Uterus (tissue), 3 donors: ENCODE measurements at regions not wholly inside any gene's neighbourhood (a gene's known extent, or its start where the extent isn't known, plus 50 kb on each side); places are given as distances from the start of the nearest gene placed in this dataset.
A peak's percentile ranks its signal among the peaks of the same experiment; 100 is the strongest.

Experiments used
- DNase-seq, 2 donors: peaks; one replicate each; pipeline ENCODE4 v3.0.0-alpha.2; 2019 to 2020
- H3K27ac ChIP-seq, 2 donors: fragments of 200-600 bp; sonication (generic); 1 replicate in 1 of 2; 2 replicates in 1 of 2; pipeline ENCODE4 v1.5.1; 2016 to 2018
- H3K27me3 ChIP-seq, 2 donors: fragments of 200-600 bp; sonication (generic); one replicate each; pipeline ENCODE4 v1.5.1; 2018 to 2019; ENCODE audit warnings: control low read depth in 1 of 2
- H3K36me3 ChIP-seq, 2 donors: fragments of 200-600 bp; sonication (generic); one replicate each; pipeline ENCODE4 v1.5.1; 2019; ENCODE audit warnings: control low read depth in 1 of 2
- H3K4me1 ChIP-seq, 2 donors: fragments of 200-600 bp; sonication (generic); one replicate each; pipeline ENCODE4 v1.5.1; 2018 to 2019; ENCODE audit warnings: control low read depth in 1 of 2
- H3K4me3 ChIP-seq, 2 donors: fragments of 200-600 bp; sonication (generic); 1 replicate in 1 of 2; 2 replicates in 1 of 2; pipeline ENCODE4 v1.5.1; 2018 to 2019; ENCODE audit warnings: mild to moderate bottlenecking in 1 of 2
- H3K9me3 ChIP-seq, 2 donors: fragments of 200-600 bp; sonication (generic); one replicate each; pipeline ENCODE4 v1.5.1; 2019; ENCODE audit warnings: control low read depth in 1 of 2
- CTCF ChIP-seq, 4 experiments: fragments of 200-600 bp in 2 of 4; fragments of 450-650 bp in 2 of 4; sonication (generic) in 2 of 4; IDR thresholded peaks; one replicate each; pipeline ENCODE4 v1.5.1; 2016 to 2019; ENCODE audit warnings: antibody characterized with exemption in 4 of 4, mild to moderate bottlenecking in 2 of 4, moderate library complexity in 1 of 4
- POLR2A ChIP-seq, 2 donors: fragments of 450-650 bp; IDR thresholded peaks; one replicate each; pipeline ENCODE4 v1.6.1; 2016; ENCODE audit warnings: antibody characterized with exemption in 2 of 2, mild to moderate bottlenecking in 1 of 2, moderate library complexity in 1 of 2
- intact Hi-C: fragments of 100-400 bp; cut with DNase I; formaldehyde crosslinking; loops from one replicate; pipeline ENCODE4 v1.15.1; 2023; ENCODE audit warnings: low total_unique reads
- donor health status: DM: yes; HTN: yes; CAD: no.

GRCh38 chr7:136045992-136046391, 68.8 kb upstream of the MTPN start:
- no peaks in the 10 kb centered on the region for H3K4me1 ChIP-seq
- H3K9me3 ChIP-seq = no peaks in the 10 kb centered on the region
- H3K27me3 ChIP-seq = no peaks in the 10 kb centered on the region
- DNase-seq = no peak
- TF ChIP-seq POLR2A (IDR thresholded peaks at IDR 0.05) (no peak), CTCF (IDR thresholded peaks at IDR 0.05) (no peak)
- H3K36me3 ChIP-seq = no peaks in the 10 kb centered on the region
- no peak overlapping the region for H3K27ac ChIP-seq
- H3K4me3 ChIP-seq = no peak overlapping the region
- intact Hi-C loops = no loop called here

- no peak overlapping the region for H3K4me3 ChIP-seq
- no peaks in the 10 kb centered on the region for H3K36me3 ChIP-seq
- TF ChIP-seq CTCF (IDR thresholded peaks at IDR 0.05) (no peak), POLR2A (IDR thresholded peaks at IDR 0.05) (no peak)
- H3K9me3 ChIP-seq = no peaks in the 10 kb centered on the region
- no peaks in the 10 kb centered on the region for H3K27me3 ChIP-seq
- no peaks in the 10 kb centered on the region for H3K4me1 ChIP-seq
- no peak overlapping the region for H3K27ac ChIP-seq
- DNase-seq = no peak
- intact Hi-C loops = no loop called here
These were observed 68.0 kb upstream of the MTPN start for GRCh38 chr7:136045181-136045580.

GRCh38 chr7:136039577-136040345, 62.6 kb upstream of the MTPN start:
- H3K27me3 ChIP-seq = no peaks in the 10 kb centered on the region
- no peaks in the 10 kb centered on the region for H3K4me1 ChIP-seq
- TF ChIP-seq POLR2A (IDR thresholded peaks at IDR 0.05) (no peak), CTCF (IDR thresholded peaks at IDR 0.05) (no peak)
- no peaks in the 10 kb centered on the region for H3K9me3 ChIP-seq
- no peak for DNase-seq
- H3K4me3 ChIP-seq = no peak overlapping the region
- H3K36me3 ChIP-seq = no peaks in the 10 kb centered on the region
- no peak overlapping the region for H3K27ac ChIP-seq
- intact Hi-C loops = no loop called here

GRCh38 chr7:136036336-136036735, 59.2 kb upstream of the MTPN start:
- Histone ChIP-seq H3K27me3 (no peaks in the 10 kb centered on the region), H3K36me3 (no peaks in the 10 kb centered on the region), H3K4me3 (no peak overlapping the region), H3K4me1 (no peaks in the 10 kb centered on the region), H3K9me3 (no peaks in the 10 kb centered on the region), H3K27ac (peak overlapping the region in 1 of 2 donors; percentile 37)
- intact Hi-C loops = no loop called here
- no peak for DNase-seq
- TF ChIP-seq CTCF (IDR thresholded peaks at IDR 0.05) (no peak), POLR2A (IDR thresholded peaks at IDR 0.05) (no peak)

- intact Hi-C loops = no loop called here
- no peak for DNase-seq
- no peaks in the 10 kb centered on the region for H3K27me3 ChIP-seq
- no peaks in the 10 kb centered on the region for H3K9me3 ChIP-seq
- no peaks in the 10 kb centered on the region for H3K4me1 ChIP-seq
- TF ChIP-seq POLR2A (IDR thresholded peaks at IDR 0.05) = no peak
- no peak for TF ChIP-seq CTCF (IDR thresholded peaks at IDR 0.05)
- H3K36me3 ChIP-seq = no peaks in the 10 kb centered on the region
- H3K4me3 ChIP-seq = no peak overlapping the region
- H3K27ac ChIP-seq = peak overlapping the region; percentile 44 to 90
These were observed 57.0 kb upstream of the MTPN start for GRCh38 chr7:136034132-136034531.
